ENCODE measurements at regions not wholly inside any gene's neighbourhood (a gene's known extent, or its start where the extent isn't known, plus 50 kb on each side); places are given as distances from the start of the nearest gene placed in this dataset.
"Not testable (repeated sequence)": the region's sequence is repeated elsewhere in the genome, so short reads cannot be mapped to it uniquely, and the experiment has no call there.

DNA sequence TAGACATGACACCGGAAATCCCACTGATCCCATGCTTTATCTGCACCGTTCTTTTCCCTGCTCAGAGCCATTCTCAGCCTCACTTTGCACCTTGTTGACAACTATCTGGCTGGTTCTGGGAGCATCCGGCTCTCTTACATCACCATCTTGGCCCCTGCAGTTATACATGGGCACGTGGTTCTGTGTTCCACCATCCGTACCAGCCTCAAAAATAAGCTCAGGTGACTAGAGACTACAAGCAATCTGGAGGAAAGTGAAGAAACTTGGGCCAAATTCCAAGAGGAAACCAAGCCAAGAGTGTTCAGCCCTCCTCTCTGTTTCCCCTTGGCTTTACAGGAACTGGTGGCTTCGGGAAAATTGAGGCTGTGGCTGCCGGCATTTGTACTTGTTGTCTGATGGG is 244.6 kb upstream of the ACVR2A start:
- no peak for DNase-seq

DNA sequence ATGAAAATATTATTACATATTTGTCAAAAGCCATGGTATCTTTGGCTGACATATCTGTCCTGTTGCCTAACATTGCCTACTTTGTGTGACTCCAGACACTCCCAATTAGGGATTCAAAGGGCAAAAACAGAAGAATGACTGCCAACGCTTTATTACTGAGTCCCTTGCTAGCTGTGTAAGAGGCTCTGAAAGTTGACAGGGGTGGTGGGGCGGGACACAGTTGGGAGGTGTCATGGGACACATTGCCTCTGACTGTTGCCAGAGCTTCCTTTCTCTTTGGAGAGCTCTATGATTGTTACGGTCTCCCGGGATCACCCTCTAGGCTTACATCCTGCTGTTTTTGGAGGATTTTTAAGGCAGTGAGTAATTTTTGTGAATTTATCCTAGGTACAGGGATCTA is 249.6 kb upstream of the ACVR2A start:
- DNase-seq: no peak

DNA sequence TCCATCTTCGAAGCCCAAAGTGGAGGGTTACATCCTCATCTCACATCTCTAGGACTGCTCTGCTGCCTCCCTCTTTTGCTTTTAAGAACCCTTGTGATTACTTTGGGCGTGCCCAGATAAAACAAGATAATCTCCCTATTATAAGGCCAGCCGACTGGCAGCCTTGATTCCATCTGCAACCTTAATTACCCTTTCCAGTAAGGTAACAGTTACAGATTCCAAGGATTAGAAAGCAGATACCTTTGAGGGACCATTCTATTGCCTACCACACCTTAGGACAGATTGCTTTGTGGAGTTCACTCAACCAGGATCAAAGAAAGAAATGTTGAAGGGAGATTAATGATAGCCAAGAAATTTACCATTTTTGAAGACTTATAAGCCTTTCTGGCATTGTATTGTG is 250.8 kb upstream of the ACVR2A start:
- DNase-seq: no peak

DNA sequence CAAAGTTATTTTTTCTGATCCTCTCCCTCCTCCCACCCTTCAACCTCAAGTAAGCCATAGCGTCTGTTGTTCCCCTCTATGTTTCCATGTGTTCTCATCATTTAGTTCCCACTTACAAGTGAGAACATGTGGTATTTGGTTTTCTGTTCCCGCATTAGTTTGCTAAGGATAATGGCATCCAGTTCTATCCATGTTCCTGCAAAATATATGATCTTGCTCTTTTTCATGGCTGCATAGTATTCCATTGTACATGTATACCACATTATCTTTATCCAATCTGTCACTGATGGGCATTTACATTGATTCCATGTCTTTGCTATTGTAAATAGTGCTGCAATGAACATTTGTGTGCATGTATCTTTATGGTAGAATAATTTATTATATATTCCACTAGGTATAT is 252.0 kb upstream of the ACVR2A start:
- not testable (repeated sequence) for DNase-seq

DNA sequence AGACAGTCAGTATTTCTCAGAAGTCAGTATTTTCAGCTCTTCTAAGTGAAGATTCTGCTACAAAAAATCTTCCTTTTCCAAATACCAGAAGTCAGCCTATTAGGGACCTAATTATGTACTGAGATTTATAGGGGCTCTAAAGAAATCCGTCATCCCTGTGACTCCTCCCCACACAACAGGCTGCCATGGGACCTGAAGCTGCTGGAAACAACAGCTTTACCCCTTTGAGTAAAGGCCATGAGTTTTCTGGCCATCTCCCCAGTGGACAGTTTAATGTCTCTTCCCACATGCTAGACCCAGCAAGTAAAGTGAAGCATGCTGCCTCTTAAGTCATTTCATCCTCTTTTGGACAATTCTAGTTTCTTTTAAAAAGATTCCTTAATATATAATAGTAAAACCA is 255.7 kb upstream of the ACVR2A start:
- no peak for DNase-seq

DNA sequence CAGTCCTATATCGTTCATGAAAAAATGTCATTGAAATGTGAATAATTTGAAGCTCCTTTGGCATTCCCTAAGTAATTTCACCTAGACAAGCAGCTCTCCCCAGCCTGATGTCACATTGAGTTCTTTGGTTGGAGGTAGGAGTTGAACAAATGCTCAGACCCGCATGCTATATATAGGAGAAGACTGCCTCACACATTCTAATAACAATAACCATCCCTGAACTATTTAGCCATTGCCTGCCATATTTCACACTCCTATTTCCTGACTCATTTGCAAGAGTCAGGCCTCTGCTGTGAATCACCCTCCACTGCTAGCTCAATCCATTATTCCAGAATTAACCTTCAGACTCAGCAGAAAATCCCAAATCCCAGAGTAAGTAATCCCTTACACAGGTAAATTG is 256.6 kb upstream of the ACVR2A start:
- DNase-seq: no peak

DNA sequence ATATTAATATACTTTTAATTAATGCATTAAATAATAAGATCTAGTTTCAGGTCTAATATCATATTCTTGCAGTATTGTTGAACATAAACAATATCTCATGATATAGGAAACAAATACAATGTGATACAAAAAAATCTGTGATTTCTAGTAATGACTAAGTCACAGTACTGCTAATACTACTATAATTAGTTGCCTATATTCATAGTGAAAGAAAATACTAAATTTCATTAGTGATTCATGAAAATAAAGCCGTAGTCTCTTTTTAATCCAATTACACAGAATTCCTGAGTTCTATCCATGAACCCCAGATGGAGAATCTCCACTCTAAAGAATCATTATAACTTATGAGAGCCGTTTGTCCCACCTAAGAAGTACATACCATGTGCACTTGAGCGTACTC is 266.3 kb upstream of the ACVR2A start:
- DNase-seq: no peak

DNA sequence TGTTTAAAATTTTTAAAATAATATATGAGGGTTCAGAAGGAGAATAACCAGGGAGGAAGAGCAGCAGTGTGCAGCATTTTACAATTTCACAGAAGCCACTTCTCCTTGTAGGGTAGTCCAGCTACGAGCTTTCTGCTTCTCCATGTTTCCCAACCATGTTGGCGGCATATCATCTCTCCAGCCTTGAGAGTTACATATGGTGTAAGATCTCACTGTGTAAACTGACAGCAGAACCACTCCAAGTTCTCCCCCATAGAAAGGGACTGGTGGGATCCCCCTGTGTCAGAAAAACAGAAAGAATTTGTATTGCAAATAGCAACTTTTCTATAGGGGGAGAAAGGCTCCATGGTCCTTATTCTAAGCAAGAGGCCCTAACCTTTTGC is 266.8 kb upstream of the ACVR2A start:
- DNase-seq: no peak

DNA sequence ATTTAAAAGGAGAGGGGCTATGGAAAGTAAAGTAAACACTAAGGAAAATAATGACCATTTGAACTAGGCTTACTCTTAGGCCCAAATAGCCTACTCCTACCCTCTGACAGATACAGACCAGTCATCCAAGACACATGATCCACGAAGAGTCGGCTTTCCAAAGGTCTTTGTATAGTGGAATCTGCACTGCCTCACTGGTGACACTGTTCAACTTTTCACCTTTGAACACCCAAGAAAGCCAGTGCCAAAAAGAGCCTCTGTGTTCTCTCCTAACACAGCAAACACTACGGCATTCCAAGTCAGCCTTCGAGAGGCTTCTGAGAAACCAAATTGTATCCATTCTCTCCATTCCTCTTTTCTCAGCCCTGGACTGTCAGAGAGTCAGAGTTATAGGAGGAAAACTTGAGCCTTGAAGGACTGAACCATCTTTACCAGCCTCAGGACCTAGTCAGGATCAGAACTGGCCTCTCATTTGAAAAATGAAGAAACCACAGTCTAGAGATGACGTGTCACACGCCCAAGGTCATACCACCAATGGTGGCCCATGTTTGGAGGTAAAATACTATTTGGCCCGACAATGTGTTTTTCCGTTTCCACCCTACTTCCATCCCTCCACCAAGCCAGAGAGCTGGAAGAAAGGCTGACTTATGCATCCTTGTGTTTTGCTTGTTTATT is 267.4 kb upstream of the ACVR2A start:
- no peak for DNase-seq

DNA sequence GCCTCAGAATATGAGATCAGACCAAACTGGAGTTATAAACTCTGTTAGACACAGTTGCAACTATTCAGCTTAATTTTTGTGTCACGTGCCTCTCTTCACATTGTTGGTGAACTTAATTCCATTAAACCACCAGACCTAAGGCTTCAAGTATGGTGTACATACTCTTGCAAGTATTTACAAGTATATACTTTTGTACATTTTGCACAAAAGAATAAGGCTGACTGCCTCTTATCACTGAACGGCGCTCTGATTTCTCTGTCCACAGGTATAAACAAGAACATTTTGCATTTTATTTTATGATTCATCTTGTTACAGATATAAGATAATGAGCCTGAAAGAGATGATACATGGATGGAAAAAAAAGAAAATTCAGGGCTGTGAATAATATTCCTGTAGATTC is 269.7 kb upstream of the ACVR2A start:
- no peak for DNase-seq

DNA sequence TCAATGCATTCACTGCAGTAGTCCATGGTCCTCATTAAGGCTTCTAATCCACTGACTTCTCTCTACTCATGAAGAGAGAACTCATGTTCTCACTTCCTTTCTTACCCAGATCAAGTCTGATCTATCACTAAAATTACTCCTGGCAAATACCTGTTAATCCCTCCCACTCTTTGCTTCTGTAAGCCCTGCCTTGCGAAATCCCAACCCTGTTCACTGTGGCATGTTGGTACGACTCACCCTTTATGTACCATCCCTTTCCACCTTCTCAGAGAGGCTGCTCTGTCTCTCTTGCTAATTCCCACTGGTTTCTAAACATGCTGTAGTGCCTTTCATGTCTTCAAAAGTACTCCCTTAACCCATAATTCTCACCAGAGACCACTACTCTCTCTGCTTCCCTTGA is 272.2 kb upstream of the ACVR2A start:
- DNase-seq: no peak

DNA sequence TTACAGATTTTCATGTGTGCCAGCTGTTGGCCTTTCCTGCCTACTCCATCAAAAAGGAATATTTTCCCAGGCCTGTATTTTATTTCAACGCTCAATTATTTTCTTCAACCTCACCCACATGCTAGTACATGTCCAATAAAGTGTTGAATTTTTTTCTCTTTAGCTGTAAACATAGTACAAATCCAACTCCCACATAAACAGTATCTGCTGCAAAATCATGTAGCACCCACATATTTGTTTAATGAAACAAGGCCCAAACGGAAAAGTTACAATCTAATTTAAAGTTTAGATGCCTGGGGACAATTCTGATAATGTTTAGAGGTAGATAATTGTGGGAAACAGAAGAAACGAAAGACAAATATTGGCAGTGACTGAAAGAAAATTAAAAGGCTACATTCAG is 275.4 kb upstream of the ACVR2A start:
- no peak for DNase-seq

DNA sequence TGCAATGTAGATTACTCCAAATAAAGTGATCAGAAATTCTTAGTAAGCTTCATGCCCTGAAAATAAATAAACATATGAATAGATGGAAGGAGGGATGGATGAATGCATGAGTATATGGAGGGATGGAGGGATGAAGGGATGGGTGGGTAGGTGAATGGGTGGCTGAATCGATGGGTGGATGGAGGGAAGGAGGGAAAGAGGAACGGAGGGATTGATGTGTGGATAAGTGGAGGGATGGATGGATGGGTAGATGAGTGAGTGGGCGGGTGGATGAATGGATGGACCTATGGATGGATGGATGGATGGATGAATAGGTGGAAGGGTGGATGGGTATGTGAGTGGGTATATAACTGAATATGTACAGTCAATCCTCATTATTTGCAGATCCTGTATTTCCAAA is 276.7 kb upstream of the ACVR2A start:
- DNase-seq: no peak

DNA sequence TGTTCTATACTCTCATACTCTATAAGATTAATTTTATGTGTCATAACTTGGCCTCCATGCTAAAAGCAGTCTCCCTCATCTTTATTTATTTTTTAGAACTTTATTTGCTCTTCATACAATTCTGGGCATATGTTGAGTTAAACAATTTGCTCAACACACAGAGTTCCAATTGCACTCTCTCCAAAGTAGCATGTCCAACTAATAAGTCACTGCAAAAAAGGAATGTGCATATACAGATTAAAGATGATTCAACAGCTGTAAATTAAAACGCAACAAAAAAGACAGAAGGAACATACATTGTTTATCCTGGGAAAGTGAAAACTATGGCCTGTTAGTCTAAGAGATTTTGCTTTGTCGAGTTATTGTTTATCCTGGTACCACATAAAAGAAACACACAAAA is 277.7 kb upstream of the ACVR2A start:
- DNase-seq: no peak

DNA sequence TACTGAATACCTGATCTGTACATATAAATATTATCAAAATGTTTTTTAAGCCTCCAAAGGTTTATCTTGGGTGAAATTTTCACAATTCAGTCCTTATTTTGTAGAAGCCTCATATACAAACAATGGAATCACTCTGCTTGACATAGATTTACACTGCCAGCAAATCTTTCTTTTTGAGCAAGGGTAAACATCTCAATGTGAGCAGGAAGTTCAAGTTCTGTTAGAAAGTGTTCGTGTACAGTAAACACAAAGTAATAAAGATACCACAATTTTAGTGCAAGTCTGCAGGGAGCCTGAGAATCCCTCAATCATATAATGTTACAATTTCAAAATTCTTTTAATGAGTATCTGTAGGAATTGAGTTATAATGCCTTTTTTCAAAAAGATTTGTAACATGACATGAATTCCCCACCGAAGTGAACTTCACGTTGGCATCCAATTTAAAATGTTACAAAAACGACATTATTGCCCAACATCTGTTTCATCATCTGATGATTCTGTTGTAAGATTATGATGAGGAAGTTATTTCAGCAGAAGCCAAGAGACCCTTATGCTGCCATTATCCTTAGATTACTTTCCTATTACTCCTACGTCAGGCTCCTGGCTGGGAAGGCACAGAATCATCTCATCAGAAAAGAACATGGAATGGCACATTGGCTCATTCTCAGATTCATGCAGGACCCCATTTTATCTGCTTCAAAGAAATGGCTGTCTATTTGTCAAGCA is 283.9 kb upstream of the ACVR2A start:
- DNase-seq: no peak

DNA sequence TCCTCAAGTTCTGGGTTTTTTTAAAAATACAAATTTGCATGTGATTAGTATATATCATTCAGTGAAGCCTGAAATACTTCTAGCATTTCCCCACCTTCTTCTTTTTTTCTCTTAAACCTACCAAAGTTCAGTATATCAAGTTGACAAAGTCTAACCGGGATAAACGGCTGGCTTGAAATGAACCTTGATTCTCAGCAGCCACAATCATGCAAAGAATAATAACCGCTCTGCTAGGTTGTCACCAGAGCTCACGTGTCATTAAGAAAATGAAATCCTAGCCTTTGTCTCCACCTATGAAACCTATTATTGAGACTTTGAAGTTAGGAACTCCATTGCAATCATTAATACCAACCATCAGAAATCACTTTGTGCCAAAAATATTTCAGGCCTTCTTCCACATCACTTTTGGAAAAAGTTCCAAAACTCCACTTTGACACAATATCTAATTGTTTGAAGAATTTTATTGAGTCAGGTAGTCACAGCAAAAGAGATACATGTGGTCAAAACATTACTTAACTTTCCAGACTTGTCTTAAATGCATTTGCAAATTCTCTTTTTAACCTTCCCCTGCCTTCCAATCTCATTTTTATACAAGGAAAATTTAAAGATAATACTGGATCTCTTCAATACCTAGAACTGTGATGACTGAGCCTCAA is 285.6 kb upstream of the ACVR2A start:
- no peak for DNase-seq

DNA sequence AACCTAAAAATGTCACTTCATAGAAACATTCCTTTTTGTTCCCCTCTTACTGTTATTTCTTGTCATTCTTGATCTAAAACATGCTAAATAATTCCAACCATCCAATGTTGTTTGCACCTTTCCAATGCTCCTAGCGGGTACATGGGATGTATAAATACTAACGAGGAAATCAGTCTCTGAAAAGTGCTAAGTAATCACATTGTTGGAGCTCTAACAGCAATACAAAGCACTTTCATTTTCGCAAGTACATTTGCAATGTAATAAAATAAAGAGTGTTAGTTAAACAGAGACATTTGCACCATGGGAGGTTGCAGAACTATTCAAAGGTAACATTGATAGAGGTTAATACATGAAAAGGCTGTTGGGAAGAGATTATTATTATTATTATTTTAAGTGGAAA is 286.2 kb upstream of the ACVR2A start:
- peak; percentile 10 for DNase-seq

DNA sequence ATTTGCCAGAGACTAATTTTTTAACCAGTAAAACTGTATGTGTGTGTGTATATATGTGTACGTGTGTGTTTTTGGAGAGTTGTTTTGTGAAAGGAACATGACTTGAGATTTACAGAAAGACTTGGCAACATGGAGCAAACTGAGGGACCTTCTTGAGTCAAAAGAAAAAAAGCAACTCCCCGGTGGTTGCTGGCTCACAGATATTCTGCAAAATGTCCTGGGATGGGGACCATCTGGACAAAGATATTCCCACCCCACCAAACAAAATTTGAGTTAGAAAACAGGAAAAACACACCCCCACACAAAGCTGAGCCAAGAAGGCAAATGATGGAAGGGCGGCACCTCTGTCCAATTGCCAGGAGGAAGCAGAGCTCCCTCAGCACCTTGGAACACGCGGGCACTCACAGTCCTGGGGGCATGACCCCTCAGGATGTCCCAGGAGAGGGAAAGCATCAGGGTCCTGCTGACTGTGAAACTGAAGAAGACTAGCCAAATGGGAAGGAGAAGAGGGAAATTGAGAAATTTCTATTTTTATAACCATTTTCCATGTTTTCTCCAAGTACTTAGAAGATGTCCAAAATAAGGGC is 290.2 kb upstream of the ACVR2A start:
- DNase-seq: no peak

DNA sequence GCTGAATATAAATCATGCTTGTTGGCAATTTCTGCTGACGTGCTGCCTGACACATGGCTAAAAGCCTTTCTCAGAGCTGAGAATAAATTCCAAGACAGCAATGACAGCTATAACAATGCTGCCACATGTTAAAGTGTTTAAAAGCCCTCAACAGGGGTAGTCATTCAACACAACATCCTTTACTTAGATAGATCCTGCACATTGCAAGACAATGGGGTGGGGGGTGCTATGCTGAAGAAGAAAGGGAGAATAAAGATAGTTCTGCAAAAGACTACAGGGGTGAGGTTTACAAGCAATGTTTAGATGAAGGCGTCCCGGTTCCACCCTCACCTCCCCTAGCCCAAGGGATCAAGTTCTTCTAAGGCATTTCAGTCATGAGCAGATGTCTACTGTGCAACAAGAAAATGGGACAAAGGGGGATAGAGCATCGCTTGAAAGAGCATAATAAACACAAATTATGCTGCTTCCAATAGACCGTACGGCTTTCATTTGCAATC is 291.0 kb upstream of the ACVR2A start:
- no peak for DNase-seq

DNA sequence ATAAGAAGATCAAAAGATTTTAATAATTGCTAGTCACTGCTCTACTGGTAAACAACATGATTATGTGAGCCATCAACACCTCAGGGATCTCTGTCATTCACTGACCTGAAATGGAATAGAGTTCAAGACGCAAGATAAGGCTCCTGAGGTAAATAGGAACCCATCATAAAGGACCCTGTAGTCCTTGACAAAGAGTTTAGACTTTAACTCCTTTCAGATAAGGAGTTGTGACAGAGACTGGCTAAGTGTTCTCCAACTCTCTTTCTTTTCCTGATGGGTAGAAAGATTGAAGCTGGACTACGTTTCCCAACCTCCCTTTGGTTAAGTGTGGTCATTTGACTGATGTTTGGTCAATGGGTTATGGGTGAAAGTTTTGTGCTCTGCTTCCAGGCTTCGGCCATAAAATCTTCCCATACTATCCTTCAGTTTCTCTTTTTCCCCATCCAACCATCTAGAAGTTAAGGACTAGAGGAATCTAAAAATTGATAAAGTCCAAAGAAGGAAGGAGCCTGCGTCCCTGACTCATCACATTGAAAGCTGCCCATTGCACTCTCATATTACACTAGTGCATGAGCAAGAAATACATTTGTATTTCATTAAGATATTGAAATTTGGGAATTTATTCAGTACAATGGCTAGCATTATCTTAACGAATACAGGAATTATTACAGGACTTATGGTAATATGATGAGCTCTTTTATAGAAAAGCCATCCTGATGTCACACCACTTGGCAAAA is 293.7 kb upstream of the ACVR2A start:
- no peak for DNase-seq

DNA sequence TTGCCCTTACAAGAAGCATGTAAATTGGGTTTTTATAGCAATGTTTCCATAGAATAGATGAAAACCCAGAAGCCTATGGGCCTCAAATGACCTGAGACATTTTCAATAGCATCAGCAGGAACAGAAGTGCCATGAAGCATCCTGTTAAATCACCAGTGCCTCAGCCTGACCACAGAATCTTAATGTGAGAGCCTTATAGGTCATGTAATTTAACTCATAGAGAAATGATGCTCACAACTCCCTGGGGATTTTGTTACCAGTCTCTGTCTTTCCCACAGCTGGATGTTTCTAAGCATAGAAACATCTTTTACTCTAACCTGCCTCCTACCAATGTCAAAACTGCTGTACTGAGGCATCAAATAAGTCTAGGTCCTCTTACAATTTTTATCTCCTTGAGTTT is 295.8 kb upstream of the ACVR2A start:
- no peak for DNase-seq

DNA sequence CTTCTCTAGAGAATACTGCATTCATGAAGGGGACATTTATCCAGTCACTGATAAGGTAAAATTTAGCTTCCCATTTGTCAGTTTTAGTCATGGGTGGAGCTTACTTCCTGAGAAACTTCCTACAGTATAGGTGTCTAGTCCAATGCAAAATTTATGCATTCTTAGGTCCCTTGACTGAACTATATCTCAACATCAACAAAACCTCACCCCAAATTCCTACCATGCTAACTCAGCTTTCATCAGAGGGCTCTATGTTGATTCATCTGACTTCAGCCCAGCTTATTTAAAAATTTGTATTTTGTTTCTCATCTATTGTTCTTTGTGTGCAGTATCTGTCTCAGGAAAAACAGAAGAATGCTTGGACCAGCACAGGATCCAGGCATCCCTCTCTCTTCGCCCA is 296.4 kb upstream of the ACVR2A start:
- DNase-seq: no peak

DNA sequence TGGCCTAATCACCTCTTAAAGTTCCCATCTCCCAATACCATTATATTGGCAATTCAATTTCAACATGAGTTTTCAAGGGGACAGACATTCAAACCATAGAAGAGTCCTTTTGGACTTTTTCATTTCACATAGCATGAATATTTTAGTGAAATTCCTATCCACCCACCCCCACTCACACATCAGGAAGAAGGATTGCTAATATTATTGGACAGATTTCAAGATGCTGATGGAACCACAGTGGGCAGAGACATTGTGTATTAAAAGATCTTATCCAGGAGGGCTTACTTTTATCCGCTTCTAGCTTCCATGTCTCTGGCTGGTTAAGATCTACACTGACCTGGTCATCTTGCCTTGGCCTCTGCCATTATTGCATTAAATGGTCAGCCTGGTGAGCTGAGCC is 297.4 kb upstream of the ACVR2A start:
- DNase-seq: no peak
